ENCODE measurements at regions not wholly inside any gene's neighbourhood (a gene's known extent, or its start where the extent isn't known, plus 50 kb on each side); places are given as distances from the start of the nearest gene placed in this dataset.

- TF ChIP-seq JUND (IDR thresholded peaks at IDR 0.05): no peak
- TF ChIP-seq CTCF (IDR thresholded peaks at IDR 0.05): no peak
- TF ChIP-seq USF2 (IDR thresholded peaks at IDR 0.05; ENCODE audit: borderline replicate concordance, low read depth, low read length): no peak
- TF ChIP-seq EZH2phosphoT487 (IDR thresholded peaks at IDR 0.05; ENCODE audit: borderline replicate concordance, low read depth): no peak
- no peak for TF ChIP-seq GABPA (IDR thresholded peaks at IDR 0.05; ENCODE audit: low read depth)
- TF ChIP-seq POLR2AphosphoS5 (IDR thresholded peaks at IDR 0.05; ENCODE audit: low read depth, low read length): no peak
- no peak for TF ChIP-seq TAF1 (IDR thresholded peaks at IDR 0.05; ENCODE audit: borderline replicate concordance, low read depth, low read length)
- TF ChIP-seq MAX (IDR thresholded peaks at IDR 0.05; ENCODE audit: low read depth): no peak
- no peak for TF ChIP-seq TCF12 (IDR thresholded peaks at IDR 0.05)
- TF ChIP-seq SMC3 (IDR thresholded peaks at IDR 0.05; ENCODE audit: low read depth, low read length): no peak
These were observed 83.4 kb upstream of the SMNDC1 start for GRCh38 chr10:110387983-110388686.
